HG02588 (cell line): ENCODE measurements at regions not wholly inside any gene's neighbourhood (a gene's known extent, or its start where the extent isn't known, plus 50 kb on each side); places are given as distances from the start of the nearest gene placed in this dataset.
"Not testable (repeated sequence)": the region's sequence is repeated elsewhere in the genome, so short reads cannot be mapped to it uniquely, and the experiment has no call there.

Source experiments
- ATAC-seq: cut with Tn5 transposase; IDR thresholded peaks from one replicate; pipeline ENCODE4 v1.9.1; 2021; ENCODE audit warnings: mild to moderate bottlenecking, moderate library complexity; ENCODE audit not compliant: unreplicated experiment

GRCh38 chr4:68720723-68721122, 50.3 kb upstream of the UGT2B15 start:
- ATAC-seq = not testable (repeated sequence)

DNA sequence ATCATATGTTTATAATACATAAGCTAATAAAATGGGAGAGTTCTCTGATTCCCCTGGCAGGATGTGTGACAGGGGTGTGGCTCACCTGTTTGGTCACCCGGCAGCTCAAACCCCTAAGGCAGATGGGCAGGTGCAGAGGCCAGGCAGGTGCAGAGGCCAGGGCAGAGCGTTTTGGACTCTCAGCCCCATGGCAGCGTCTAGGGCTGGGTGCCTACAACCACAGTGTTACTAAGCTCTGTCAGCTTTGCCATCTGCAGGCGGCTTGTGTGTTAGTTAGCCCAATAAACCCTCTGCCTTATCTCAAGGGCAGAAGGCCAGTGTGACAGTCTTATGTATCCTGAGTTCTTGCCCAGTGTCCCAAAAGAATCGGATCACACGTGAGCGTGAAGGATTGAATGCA, 54.0 kb upstream of the UGT2B15 start:
- ATAC-seq = no peak

DNA sequence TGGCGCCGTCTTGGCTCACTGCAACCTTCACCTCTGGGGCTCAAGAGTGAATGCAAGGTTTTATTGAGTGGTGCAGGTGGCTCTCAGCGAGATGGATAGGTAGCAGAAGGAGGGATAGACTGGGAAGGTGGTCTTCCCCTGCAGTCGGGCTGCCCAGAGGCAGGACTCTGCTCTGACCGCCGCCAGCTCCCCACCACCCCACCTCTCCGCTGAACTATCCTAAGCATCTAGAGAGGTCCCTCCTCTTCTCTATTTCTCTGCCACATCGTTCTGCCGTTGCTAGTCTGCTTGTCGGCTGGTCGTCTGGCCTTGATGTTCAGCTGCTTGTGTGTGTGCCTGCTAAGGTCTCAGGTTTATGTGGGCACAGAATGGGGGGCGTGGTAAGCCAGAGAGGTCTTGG, 54.5 kb upstream of the UGT2B15 start:
- ATAC-seq = no peak

DNA sequence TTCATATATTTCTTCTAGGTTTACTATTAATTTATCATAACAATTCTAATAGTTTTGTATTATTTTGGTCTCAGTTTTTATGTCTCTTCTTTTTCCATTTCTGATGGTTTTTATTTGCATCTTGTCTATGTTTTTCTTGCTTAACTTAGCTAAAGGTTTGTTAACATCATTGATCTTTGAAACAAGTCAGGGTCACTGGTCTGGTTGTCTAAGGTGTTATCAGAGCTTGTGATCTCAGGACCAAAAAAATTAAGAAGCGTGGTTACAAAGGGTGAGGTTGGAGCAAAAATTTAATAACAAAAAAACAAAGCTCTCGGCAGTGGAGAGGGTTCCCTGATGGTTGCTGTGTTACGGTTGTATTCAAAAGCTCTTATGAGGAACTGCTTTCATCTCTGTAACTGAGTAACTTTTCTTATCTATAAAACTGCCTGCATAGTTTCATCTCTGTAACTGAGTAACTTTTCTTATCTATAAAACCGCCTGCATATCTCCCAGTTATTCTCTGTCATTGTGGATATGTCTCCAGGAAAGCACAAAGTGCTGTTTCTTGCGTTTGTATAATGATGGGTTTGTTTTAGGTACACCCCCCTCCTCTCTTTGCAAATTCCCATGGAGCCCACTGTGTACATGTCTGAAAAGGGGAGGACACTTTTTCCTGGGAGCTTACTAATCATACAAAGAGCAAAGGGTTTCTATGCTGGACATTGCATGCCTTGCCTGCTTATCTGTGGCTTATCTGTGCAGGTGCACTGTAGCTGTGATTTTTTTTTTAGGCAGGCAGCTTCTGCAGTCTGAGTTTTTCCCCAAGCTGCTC, 62.4 kb upstream of the UGT2B15 start:
- peak; percentile 79 for ATAC-seq

DNA sequence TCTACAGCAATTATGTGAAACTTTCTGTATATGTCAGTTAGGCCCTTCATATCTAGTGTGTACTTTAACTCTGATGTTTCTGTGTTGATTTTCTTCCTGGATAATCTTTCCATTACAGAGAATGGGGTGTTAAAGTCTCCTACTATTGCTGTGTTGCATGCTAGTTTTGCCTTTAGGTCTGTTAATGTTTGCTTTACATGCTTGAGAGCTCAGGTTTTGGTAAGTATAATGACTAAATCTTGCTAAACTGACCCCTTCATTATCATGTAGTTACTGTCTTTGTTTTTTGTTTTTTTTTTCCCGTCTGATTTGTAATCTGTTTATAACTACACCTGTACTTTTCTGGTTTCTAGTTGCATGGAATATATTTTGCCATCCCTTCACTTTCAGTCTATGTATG, 63.6 kb upstream of the UGT2B15 start:
- ATAC-seq = peak; percentile 56

DNA sequence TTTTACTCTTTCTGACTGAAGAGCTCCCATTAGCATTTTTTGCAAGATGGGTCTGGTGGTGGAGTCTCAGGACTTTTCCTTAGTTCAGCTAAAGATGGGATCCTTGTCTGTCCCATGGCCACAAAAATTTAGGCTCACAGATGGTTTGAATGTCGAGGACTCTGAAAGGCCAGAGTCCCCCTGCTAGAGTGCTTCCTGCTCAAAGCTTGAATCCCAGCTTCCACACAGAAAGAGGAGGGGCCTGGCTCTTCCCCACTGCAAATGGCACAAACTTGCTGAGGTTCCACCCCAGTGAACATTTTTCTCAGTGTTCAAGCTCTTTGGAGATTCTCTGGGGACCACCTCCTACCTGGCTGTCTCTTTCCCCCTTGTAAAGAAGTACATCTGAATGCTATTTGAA, 64.7 kb upstream of the UGT2B15 start:
- ATAC-seq = no peak

- no peak for ATAC-seq
These were observed 66.4 kb upstream of the UGT2B15 start for GRCh38 chr4:68736813-68737212.

DNA sequence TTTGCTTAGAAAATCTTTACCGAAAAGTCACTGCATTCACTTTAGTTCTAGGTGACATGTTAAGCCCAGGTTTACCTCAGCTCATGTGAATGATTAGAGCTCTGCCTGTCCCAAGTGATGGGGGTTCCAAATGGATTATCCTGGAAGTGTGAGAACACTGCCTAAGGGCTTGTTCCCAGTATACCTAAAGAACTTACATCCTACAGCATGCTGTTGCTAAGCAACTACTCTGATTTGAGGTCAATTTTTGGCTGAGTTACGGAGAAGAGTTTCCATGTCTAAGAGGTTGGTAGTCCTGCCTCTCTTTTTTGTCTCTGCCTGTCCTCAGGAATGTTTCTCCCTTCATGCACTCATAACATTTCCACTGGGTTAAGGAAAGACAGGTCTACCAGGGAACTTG, 67.6 kb upstream of the UGT2B15 start:
- ATAC-seq = no peak

GRCh38 chr4:68744368-68744767, 71.4 kb upstream of the UGT2B10 start:
- ATAC-seq = no peak

GRCh38 chr4:68748181-68748991, 67.4 kb upstream of the UGT2B10 start:
- no peak for ATAC-seq

DNA sequence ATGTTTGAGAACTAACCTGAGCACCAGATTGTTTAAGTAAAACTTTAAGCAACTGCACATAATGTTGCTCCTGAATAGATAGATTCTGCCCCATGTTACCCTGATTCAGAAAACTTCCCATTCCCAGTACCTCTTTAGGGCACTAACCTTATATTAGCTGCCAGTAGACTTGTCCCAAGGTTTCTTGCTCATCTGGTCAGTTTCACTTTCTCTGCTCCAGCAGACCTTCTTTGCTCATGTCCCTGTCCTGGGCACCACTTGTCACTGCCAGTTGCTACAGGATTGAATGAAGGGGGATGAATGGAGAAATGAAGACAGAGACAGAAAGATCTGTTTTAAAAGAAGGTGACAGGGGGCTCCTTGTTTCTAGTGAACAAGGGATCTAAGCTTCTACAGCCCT, 65.2 kb upstream of the UGT2B10 start:
- ATAC-seq = no peak

DNA sequence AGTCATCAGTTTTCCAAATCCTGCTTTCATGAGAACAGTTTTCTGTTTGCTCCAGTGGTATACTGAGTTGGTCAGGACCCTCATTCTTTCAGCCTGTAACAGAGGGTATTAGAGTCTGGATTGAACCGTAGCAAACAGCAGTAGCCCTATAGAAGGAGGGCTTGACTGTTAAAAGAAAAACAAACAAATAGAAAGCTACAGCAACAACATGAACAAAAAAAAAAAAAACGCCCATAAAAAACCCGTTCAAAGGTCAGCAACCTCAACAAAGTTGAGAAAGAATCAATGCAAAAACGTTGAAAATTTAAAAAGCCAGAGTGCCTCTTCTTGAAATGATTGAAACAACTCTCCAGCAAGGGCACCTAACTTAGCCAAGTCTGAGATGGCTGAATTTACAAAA, 64.7 kb upstream of the UGT2B10 start:
- no peak for ATAC-seq

DNA sequence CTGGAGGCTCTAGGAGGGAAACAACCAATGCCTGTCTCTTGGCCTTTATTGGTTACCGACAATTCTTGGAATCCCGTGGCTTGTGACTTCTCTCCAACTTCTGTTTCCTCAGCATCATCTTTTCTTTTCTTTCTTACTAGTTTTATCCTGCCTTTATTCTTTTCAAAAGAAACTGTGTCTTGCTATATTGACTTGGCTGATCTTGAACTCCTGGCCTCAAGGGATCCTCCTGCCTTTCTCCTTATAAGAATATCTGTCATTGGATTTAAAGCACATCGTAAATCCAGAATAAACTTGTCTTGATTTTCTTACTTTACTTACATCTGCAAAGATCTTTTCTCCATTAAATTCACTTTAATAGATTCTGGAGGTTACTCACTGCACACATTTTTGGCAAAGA, 49.9 kb upstream of the UGT2B10 start:
- ATAC-seq = no peak
